ENCODE measurements at regions not wholly inside any gene's neighbourhood (a gene's known extent, or its start where the extent isn't known, plus 50 kb on each side); places are given as distances from the start of the nearest gene placed in this dataset.

DNA sequence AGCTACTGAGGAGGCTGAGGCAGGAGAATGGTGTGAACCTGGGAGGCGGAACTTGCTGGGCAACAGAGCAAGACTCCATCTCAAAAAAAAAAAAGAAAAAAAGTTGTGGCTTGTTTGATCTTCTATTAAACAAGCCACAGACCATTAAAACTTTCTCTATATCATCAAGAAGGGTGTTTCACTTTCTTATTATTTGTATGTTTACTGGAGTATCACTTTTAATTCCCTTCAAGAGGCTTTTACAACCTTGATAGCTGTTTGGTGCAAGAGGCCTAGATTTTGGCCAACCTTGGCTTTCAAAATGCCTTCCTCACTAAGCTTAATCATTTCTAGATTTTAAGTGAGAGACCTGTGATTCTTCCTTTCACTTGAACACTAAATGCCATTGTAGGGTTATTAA is 339.1 kb downstream of the TSN start:
- TF ChIP-seq, protein P1, sequence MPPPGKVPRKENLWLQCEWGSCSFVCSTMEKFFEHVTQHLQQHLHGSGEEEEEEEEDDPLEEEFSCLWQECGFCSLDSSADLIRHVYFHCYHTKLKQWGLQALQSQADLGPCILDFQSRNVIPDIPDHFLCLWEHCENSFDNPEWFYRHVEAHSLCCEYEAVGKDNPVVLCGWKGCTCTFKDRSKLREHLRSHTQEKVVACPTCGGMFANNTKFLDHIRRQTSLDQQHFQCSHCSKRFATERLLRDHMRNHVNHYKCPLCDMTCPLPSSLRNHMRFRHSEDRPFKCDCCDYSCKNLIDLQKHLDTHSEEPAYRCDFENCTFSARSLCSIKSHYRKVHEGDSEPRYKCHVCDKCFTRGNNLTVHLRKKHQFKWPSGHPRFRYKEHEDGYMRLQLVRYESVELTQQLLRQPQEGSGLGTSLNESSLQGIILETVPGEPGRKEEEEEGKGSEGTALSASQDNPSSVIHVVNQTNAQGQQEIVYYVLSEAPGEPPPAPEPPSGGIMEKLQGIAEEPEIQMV (tag; conservative IDR thresholded peaks at IDR 0.05; ENCODE audit: low read depth): no peak
- TF ChIP-seq OTX1 (CRISPR knock-in tag; IDR thresholded peaks at IDR 0.05) (no peak), MXI1 (IDR thresholded peaks at IDR 0.05; ENCODE audit: low read depth, low read length) (no peak), ZNF830 (CRISPR knock-in tag; IDR thresholded peaks at IDR 0.05) (no peak), DNMT1 (IDR thresholded peaks at IDR 0.05) (no peak), EZH2 (IDR thresholded peaks at IDR 0.05; ENCODE audit: borderline replicate concordance, low read depth, low read length) (no peak), ZNF347 (CRISPR knock-in tag; IDR thresholded peaks at IDR 0.05; ENCODE audit: low read depth) (no peak), NUFIP1 (IDR thresholded peaks at IDR 0.05; ENCODE audit: partially characterized antibody) (no peak), ZNF224 (CRISPR knock-in tag; IDR thresholded peaks at IDR 0.05) (no peak), EP300 (IDR thresholded peaks at IDR 0.05; ENCODE audit: low read length) (no peak), GABPA (tag; conservative IDR thresholded peaks at IDR 0.05; ENCODE audit: low read depth) (no peak)
- TF ChIP-seq, protein P2, sequence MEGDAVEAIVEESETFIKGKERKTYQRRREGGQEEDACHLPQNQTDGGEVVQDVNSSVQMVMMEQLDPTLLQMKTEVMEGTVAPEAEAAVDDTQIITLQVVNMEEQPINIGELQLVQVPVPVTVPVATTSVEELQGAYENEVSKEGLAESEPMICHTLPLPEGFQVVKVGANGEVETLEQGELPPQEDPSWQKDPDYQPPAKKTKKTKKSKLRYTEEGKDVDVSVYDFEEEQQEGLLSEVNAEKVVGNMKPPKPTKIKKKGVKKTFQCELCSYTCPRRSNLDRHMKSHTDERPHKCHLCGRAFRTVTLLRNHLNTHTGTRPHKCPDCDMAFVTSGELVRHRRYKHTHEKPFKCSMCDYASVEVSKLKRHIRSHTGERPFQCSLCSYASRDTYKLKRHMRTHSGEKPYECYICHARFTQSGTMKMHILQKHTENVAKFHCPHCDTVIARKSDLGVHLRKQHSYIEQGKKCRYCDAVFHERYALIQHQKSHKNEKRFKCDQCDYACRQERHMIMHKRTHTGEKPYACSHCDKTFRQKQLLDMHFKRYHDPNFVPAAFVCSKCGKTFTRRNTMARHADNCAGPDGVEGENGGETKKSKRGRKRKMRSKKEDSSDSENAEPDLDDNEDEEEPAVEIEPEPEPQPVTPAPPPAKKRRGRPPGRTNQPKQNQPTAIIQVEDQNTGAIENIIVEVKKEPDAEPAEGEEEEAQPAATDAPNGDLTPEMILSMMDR (IDR thresholded peaks at IDR 0.05 in 2 of 3, conservative IDR thresholded peaks at IDR 0.05 in 1 of 3; ENCODE audit: insufficient read depth in 2 of 3, low read depth in 1 of 3, low read length in 3 of 3): no peak
- TF ChIP-seq, protein P3, sequence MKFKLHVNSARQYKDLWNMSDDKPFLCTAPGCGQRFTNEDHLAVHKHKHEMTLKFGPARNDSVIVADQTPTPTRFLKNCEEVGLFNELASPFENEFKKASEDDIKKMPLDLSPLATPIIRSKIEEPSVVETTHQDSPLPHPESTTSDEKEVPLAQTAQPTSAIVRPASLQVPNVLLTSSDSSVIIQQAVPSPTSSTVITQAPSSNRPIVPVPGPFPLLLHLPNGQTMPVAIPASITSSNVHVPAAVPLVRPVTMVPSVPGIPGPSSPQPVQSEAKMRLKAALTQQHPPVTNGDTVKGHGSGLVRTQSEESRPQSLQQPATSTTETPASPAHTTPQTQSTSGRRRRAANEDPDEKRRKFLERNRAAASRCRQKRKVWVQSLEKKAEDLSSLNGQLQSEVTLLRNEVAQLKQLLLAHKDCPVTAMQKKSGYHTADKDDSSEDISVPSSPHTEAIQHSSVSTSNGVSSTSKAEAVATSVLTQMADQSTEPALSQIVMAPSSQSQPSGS (CRISPR knock-in tag; IDR thresholded peaks at IDR 0.05): no peak
- TF ChIP-seq, protein P4, sequence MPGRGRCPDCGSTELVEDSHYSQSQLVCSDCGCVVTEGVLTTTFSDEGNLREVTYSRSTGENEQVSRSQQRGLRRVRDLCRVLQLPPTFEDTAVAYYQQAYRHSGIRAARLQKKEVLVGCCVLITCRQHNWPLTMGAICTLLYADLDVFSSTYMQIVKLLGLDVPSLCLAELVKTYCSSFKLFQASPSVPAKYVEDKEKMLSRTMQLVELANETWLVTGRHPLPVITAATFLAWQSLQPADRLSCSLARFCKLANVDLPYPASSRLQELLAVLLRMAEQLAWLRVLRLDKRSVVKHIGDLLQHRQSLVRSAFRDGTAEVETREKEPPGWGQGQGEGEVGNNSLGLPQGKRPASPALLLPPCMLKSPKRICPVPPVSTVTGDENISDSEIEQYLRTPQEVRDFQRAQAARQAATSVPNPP (IDR thresholded peaks at IDR 0.05; ENCODE audit: borderline replicate concordance, insufficient read depth, insufficient read length): no peak
